PC-9 (cell line): ENCODE measurements at regions not wholly inside any gene's neighbourhood (a gene's known extent, or its start where the extent isn't known, plus 50 kb on each side); places are given as distances from the start of the nearest gene placed in this dataset.

Experiments
- EZH2 ChIP-seq: fragments of 200-600 bp; sonication (generic); IDR thresholded peaks from 2 replicates; pipeline ENCODE4 v1.8.0; 2017; ENCODE audit warnings: antibody characterized with exemption, low read depth
- TF ChIP-seq, protein P1 (sequence below): fragments of 200-600 bp; sonication (generic); conservative IDR thresholded peaks from 2 replicates; pipeline ENCODE4 v1.6.1; 2017; ENCODE audit warnings: mixed run types, antibody characterized with exemption, mild to moderate bottlenecking, moderate library complexity

GRCh38 chr9:88767504-88767790 lies 223.8 kb upstream of the S1PR3 start:
- TF ChIP-seq, protein P1, sequence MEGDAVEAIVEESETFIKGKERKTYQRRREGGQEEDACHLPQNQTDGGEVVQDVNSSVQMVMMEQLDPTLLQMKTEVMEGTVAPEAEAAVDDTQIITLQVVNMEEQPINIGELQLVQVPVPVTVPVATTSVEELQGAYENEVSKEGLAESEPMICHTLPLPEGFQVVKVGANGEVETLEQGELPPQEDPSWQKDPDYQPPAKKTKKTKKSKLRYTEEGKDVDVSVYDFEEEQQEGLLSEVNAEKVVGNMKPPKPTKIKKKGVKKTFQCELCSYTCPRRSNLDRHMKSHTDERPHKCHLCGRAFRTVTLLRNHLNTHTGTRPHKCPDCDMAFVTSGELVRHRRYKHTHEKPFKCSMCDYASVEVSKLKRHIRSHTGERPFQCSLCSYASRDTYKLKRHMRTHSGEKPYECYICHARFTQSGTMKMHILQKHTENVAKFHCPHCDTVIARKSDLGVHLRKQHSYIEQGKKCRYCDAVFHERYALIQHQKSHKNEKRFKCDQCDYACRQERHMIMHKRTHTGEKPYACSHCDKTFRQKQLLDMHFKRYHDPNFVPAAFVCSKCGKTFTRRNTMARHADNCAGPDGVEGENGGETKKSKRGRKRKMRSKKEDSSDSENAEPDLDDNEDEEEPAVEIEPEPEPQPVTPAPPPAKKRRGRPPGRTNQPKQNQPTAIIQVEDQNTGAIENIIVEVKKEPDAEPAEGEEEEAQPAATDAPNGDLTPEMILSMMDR: no peak
- no peak for TF ChIP-seq EZH2
